Right lobe of liver (tissue), 4 donors: ENCODE measurements at regions not wholly inside any gene's neighbourhood (a gene's known extent, or its start where the extent isn't known, plus 50 kb on each side); places are given as distances from the start of the nearest gene placed in this dataset.

Experiments
- CTCF ChIP-seq, 4 donors: fragments of 200-600 bp in 3 of 4; fragments of 450-650 bp in 1 of 4; IDR thresholded peaks; one replicate each; pipeline versions ENCODE4 v1.5.1 to v1.8.0; 2016 to 2022; ENCODE audit warnings: antibody characterized with exemption in 4 of 4, mild to moderate bottlenecking in 2 of 4
- POLR2A ChIP-seq: fragments of 450-650 bp; IDR thresholded peaks from one replicate; pipeline ENCODE4 v1.6.1; 2017; ENCODE audit warnings: antibody characterized with exemption, mild to moderate bottlenecking
- donor health status: DM: no; HTN: no; CAD: no.
- donor health status: DM: no; HTN: no; CAD: no.
- donor health status: DM: no; HTN: yes; CAD: no.

- TF ChIP-seq POLR2A (no peak), CTCF (IDR thresholded peaks at IDR 0.05) (no peak)
Measured at GRCh38 chr6:150813993-150814359, 51.5 kb upstream of the MTHFD1L start.
